Hematopoietic multipotent progenitor cell treated with erythropoietin and hydrocortisone succinate and interleukin-3 and kit ligand, for 17 days (in vitro differentiated cells): ENCODE measurements at regions not wholly inside any gene's neighbourhood (a gene's known extent, or its start where the extent isn't known, plus 50 kb on each side); places are given as distances from the start of the nearest gene placed in this dataset.

Source experiments
- DNase-seq: peaks from one replicate; pipeline ENCODE4 v3.0.0-alpha.2; 2015; ENCODE audit warnings: low spot score

GRCh38 chr4:189279188-189279587 is 661.5 kb upstream of the FRG1 start:
- no peak for DNase-seq

- DNase-seq = no peak
Observed at GRCh38 chr4:189285377-189285776, 655.3 kb upstream of the FRG1 start.

- DNase-seq = no peak
Observed at GRCh38 chr4:189291939-189292338, 648.7 kb upstream of the FRG1 start.

DNA sequence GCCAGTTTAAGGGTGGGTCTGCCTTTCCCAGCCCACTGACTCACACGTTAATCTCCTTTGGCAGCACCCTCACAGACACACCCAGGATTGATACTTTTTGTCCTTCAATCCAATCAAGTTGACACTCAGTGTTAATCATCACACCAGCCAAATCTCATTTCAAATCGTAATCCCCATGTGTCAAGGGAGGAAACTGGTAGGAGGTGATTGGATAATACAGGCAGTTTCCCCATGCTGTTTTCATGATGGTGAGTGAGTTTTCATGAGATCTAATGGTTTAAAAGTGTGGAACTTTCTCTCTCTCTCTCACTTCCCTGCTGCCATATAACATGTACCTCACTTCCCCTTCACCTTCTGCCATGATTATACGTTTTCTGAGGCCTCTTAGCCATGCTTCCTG is 647.2 kb upstream of the FRG1 start:
- no peak for DNase-seq

- no peak for DNase-seq
Observed at GRCh38 chr4:189294574-189294973, 646.1 kb upstream of the FRG1 start.

DNA sequence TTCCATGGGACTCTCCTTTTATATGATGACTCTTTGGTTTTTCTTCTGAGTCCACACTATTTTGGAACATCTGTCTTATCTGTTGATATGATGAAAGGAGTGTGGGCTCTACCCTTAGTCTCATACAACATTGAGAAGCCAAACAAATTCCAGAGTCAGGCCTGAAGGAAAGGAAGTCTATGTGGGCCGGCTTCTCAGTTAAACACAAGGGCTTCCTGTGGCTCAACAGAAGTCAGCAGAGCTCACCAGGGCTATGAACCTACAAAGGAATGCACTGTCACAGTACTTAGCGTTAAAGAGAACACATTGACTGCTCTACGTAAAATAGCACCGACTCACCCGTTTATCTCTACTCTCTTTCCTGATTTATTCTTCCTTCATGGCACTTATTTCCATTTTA is 641.0 kb upstream of the FRG1 start:
- DNase-seq = no peak

GRCh38 chr4:189301692-189302091 is 639.0 kb upstream of the FRG1 start:
- DNase-seq = no peak

GRCh38 chr4:189302719-189303118 is 638.0 kb upstream of the FRG1 start:
- DNase-seq = no peak

DNA sequence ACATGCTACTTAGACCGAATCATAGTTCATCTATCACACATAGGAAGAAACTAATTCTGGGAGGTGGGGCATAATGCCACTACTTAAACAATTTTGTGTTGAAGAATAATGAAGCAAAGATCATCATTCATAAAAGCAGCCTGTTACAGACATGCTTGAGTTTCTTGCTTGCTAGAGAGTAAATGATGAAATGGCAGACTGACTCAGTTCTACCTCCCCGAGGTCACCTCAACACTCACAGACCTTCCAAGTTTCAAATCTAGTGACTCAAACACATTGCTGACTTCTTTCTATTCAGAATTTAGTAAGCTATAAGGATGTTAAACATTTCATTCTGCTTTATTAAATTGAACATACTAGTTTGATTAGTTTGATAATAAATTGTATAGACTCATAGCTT is 636.5 kb upstream of the FRG1 start:
- no peak for DNase-seq

- DNase-seq = no peak
Observed at GRCh38 chr4:189304809-189305208, 635.9 kb upstream of the FRG1 start.

GRCh38 chr4:189305500-189305899 is 635.2 kb upstream of the FRG1 start:
- no peak for DNase-seq

- DNase-seq = no peak
Observed at GRCh38 chr4:189311251-189311650, 629.4 kb upstream of the FRG1 start.

DNA sequence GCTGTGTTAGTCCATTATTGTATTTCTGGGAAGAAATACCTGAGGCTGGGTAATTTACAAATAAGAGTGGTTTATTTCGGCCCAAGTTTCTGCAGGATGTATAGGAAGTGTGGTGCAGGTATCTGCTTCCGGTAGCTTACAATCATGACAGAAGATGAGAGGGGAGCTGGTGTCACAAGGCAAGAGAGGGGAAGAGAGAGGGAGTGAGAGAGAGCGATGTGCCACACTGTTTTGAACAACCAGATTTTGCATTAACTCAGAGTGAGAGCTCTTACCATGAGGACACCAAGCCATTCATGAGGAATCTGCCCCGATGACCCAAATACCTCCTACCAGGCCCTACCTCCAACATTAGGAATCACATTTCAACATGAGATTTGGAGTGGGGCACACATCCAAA is 627.6 kb upstream of the FRG1 start:
- DNase-seq = no peak

DNA sequence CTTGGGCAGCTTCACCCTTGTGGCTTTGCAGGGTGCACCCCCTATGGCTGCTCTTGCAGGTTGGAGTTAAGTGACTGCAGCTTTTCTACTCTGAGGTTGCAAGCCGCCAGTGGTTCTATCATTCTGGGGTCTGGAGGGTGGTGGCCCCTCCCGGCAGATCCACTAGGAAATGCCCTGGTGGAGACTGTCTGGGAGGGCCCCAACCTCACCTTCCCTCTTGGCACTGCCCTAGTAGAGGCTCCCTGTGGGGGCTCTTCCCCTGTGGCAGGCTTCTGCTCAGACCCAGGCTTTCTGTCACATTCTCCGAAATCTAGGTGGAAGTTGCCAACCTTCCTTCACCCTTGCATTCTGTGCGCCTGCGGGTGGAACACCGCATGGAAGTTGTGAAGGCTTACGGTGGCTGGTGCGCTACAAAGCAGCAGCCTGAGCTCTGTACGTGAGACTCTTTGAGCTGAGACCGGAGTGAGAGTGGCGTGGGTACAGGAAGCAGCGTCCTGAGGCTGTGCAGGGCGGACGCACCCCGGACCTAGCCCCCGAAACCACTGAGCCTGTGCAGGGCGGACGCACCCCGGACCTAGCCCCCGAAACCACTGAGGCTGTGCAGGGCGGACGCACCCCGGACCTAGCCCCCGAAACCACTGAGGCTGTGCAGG is 626.7 kb upstream of the FRG1 start:
- DNase-seq = no peak

DNA sequence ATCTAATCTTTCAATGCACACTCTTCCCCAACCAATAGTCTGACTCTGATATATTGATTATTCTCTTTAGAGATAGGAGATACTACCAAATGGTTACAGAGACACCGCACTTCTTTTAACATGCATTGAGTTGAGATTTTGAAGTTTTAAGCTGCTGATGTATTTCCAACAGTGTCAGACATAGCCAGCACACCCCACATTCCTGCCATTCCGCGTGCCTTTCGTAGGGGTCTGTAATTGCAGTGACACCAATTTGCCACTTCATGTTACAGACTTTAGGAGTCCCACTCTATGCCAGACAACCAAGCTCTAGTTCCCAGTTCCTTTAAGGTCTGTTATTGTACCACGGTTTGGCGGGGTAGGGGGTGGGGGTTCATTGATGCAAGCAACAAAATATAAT is 618.2 kb upstream of the FRG1 start:
- no peak for DNase-seq

DNA sequence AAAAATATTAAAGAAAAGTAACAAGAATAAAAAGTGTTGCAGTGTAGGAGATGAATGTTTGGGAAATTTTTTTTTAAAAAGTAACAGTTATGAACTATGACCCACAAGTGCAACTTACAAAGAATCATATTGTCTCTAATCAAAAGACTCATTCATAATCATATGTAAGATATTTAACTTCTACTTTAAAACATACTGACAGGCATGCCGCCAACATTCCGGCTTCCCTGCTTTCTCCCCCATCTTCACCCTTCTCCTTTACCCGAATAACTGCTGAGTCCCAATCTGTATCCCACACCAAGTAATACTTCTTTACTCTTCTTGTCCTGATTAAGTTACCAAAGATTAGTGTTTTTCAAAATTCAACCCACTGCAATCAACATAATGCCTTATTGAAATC is 598.8 kb upstream of the FRG1 start:
- no peak for DNase-seq

GRCh38 chr4:189355590-189355989 is 585.1 kb upstream of the FRG1 start:
- no peak for DNase-seq

DNA sequence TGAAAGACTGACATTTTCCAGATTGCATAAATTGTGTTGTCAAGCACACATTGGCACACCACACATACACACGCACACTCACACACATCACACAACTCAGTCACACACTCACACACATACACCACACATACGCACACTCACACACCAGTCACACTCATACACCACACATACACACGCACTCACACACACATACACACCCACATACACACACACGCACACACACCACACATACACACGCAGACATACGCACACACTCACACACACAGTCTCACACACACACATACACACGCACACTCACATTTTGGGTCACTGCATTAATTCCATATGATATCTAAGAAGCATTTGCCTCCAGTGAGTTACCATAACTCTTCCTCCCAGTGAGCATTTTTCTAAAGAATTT is 578.3 kb upstream of the FRG1 start:
- DNase-seq = no peak

DNA sequence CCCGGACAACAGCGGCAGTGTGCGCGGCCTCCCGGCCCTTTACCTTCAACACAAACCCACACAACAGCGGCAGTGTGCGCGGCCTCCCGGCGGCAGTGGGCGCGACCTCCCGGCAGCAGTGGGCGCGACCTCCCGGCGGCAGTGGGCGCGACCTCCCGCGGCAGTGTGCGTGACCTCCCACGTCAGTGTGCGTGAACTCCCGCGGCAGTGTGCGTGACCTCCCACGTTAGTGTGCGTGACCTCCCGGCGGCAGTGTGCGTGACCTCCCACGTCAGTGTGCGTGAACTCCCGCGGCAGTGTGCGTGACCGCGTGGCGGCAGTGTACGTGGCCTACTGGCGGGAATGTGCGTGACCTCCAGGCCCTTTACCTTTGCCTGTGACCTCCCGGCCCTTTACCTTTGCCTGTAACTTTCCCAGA is 576.6 kb upstream of the FRG1 start:
- no peak for DNase-seq

DNA sequence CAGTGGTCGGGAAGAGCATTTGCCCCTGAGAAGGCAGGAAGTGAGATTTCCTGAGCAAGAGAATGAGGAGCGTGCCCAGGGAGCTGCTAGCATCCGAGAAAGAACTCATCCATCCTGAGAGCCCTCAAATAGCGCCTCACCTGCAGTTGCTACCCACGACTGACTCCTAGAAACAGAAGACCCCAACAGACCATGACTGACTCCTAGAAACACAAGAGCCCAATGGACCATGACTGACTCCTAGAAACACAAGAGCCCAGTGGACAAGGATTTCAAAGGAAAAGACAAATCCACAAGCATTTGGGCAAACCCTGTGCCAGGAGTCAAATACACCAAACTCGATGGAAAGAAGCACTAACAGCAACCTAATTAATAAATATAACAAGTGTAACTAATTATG is 575.2 kb upstream of the FRG1 start:
- DNase-seq = no peak

DNA sequence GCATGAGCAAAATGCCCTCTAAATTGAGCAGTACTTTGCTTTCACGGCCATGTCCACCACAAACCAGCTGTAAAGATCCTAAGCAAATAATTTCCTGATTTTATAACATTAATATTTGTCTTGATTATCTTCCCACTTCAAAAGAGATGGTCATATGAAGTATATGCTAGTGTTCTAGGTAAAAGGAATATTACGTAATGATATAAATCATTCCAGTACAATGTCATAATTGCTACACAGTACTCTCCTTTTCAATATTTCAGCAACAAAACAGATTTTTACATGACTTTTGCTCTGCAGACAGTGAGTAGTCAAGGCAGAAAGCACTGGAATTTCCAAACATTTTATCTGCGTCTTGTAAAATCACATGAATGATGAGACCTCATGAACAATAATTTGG is 572.8 kb upstream of the FRG1 start:
- no peak for DNase-seq

- DNase-seq = no peak
Observed at GRCh38 chr4:189374176-189374575, 566.5 kb upstream of the FRG1 start.

GRCh38 chr4:189376901-189377300 is 563.8 kb upstream of the FRG1 start:
- no peak for DNase-seq

GRCh38 chr4:189377569-189377968 is 563.1 kb upstream of the FRG1 start:
- no peak for DNase-seq

DNA sequence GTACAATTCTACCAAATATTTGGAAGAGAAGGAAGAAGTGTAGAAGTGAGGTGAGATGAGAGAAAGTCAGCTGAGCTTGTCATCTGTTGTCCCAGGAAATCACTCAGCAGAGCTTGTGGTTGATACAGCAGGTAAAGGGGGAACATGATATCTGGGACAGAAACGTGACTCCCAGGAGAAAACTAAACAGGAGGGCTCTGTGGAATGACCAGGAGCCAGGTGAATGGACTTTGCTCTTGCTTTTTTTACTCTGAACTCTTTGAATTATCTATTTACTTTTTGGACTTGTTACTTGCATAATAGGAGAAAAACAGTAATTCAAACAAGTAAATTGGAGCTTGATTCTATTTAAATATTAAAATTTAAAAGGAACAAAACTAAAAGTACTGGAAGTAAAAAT is 555.6 kb upstream of the FRG1 start:
- DNase-seq = no peak
